HCT116 (cell line): ENCODE measurements at regions not wholly inside any gene's neighbourhood (a gene's known extent, or its start where the extent isn't known, plus 50 kb on each side); places are given as distances from the start of the nearest gene placed in this dataset.

Source experiments
- CTCF ChIP-seq, 3 experiments: fragments of 200-600 bp in 1 of 3; sonication (generic) in 1 of 3; IDR thresholded peaks in 2 of 3; conservative IDR thresholded peaks in 1 of 3; 2 replicates each; pipeline ENCODE4 v1.5.1; 2012 to 2017; ENCODE audit warnings: low read depth in 2 of 3, low read length in 2 of 3, antibody characterized with exemption in 1 of 3, borderline replicate concordance in 1 of 3, control low read depth in 1 of 3, mild to moderate bottlenecking in 1 of 3, mixed read lengths in 1 of 3, mixed run types in 1 of 3, moderate library complexity in 1 of 3; ENCODE audit not compliant: insufficient read depth in 1 of 3
- POLR2AphosphoS5 ChIP-seq: IDR thresholded peaks from 2 replicates; pipeline ENCODE4 v1.6.1; 2011; ENCODE audit warnings: mild to moderate bottlenecking, low read depth, low read length, moderate library complexity
- TF ChIP-seq, protein P1 (sequence below): IDR thresholded peaks from 2 replicates; pipeline ENCODE4 v1.6.1; 2012

DNA sequence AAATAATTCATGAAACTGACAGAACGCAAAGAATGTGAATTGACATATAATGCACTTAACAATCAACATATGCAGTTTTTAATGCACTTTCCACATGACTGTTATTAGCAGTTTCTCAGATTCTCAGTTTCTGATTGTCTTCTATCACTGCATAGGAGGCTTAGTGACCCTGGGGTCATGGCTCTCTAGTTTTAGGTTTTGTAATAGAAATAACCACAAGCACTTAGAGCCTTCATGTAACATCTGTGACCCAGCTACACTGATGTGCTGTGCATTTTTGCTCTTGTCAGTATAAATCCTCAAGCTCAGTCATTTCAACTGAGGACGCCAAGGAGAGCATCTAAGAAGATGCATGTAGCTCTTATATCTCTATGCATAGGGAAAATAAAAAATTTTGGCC lies 163.1 kb upstream of the IZUMO3 start:
- TF ChIP-seq CTCF (IDR thresholded peaks at IDR 0.05 in 2 of 3, conservative IDR thresholded peaks at IDR 0.05 in 1 of 3; ENCODE audit: borderline replicate concordance in 1 of 3, insufficient read depth in 1 of 3, low read depth in 2 of 3, low read length in 2 of 3) (no peak), POLR2AphosphoS5 (no peak)
- TF ChIP-seq, protein P1, sequence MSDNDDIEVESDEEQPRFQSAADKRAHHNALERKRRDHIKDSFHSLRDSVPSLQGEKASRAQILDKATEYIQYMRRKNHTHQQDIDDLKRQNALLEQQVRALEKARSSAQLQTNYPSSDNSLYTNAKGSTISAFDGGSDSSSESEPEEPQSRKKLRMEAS: no peak
